GM12891 (cell line): ENCODE measurements at regions not wholly inside any gene's neighbourhood (a gene's known extent, or its start where the extent isn't known, plus 50 kb on each side); places are given as distances from the start of the nearest gene placed in this dataset.

Source experiments
- DNase-seq: peaks from one replicate; pipeline ENCODE4 v3.0.0; 2011; ENCODE audit warnings: low spot score; ENCODE audit not compliant: insufficient read length
- FAIRE-seq: peaks from 2 replicates; lab custom pipeline; 2011; peaks lifted over from hg19 to GRCh38; lab: Jason Lieb, UNC
- PAX5 ChIP-seq: IDR thresholded peaks from 2 replicates; pipeline ENCODE4 v1.6.1; 2011; ENCODE audit warnings: low read length, moderate library complexity, mild to moderate bottlenecking; ENCODE audit not compliant: insufficient read depth, severe bottlenecking
- POLR2A ChIP-seq: IDR thresholded peaks from 2 replicates; pipeline ENCODE4 v1.6.1; 2011; ENCODE audit warnings: low read depth, low read length, control low read depth
- POLR2AphosphoS5 ChIP-seq: IDR thresholded peaks from 2 replicates; pipeline ENCODE4 v1.6.1; 2011; ENCODE audit warnings: low read depth, low read length, control low read depth
- POU2F2 ChIP-seq: IDR thresholded peaks from 2 replicates; pipeline ENCODE4 v1.6.1; 2011; ENCODE audit warnings: low read depth, mild to moderate bottlenecking, control low read depth, low read length, moderate library complexity
- SPI1 ChIP-seq: IDR thresholded peaks from 2 replicates; pipeline ENCODE4 v1.6.1; 2011; ENCODE audit warnings: low read depth, low read length, control low read depth
- TAF1 ChIP-seq: IDR thresholded peaks from 2 replicates; pipeline ENCODE4 v1.6.1; 2011; ENCODE audit warnings: low read depth, low read length, control low read depth

DNA sequence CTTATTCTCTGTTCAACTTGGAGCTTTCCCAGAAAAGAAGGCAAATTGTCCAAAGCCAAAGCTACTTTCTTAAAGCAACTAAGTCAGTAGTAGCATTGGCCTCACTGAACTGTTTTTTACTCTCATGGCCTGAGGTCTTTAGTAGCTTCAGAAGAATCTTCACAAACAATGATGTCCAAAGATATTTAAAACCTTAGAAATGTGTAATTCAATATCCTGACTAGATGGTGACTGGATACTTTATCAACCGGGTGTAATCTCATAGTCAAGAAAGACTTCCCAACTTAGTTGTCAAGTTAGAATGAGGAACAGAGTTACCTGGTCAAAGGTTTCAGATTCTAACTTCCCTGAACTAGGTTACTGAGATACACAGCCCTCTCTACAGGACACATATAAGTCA lies 226.3 kb upstream of the ARHGEF26 start:
- DNase-seq, result no peak
- no peak for FAIRE-seq
- TF ChIP-seq SPI1 (no peak), POU2F2 (no peak), PAX5 (no peak), POLR2A (no peak), POLR2AphosphoS5 (no peak), TAF1 (no peak)

DNA sequence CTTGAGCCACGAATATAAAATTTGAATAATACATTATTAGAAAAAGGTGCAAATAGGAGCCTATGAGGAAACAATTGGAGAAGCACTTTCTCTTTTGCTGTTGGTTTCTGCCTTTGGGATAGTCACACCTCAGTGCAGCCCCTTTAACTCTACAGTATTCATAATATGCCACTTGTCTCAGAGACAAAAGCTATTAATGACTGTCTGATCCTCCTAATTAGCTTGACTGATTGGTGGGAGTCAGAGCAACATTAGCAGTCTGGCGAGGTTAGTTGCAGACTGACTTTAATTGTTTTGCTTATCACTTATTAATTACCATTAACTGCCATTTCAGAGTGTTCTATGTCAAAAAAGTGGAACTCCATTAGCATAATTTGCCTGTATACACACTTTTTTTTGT lies 225.0 kb upstream of the ARHGEF26 start:
- TF ChIP-seq POLR2A (no peak), TAF1 (no peak), POLR2AphosphoS5 (no peak), SPI1 (no peak)
- DNase-seq, result no peak
- FAIRE-seq, result no peak

DNA sequence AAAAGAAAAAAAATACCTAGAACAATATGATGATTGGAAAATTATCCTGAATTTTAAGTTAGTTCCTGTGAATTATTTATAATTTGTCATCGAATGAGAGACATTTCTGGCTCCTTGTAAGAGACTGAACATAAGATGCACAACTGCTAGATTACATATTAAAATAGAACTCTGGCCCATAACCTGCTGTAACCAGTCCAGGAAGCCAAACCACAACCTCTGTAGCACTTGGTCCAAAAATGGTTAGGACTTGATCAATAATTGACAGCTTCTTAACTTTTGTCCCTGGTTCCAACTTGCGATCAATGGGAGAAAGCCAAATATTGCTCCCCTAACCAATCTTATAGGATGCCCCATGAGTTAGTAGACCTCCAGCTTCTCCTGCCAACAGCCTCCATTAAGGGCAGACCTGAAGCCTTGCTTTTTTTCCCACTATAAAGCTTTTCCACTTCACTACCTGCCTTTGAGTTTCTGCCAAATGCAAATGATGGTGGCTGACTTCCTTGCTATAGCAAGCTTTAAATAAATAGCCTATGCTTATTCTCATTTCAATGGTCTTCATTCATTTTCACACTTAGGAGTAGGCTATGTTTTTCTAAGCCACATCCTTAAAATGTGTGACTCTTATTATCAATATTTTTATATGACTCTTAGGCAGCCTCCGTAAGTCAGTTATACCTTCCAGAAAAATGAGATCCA lies 224.0 kb upstream of the ARHGEF26 start:
- no peak for TF ChIP-seq POU2F2
- no peak for TF ChIP-seq TAF1
- no peak for TF ChIP-seq PAX5
- no peak for TF ChIP-seq POLR2A
- no peak for TF ChIP-seq POLR2AphosphoS5
- TF ChIP-seq SPI1, result no peak
- DNase-seq, result no peak
- FAIRE-seq, result no peak

GRCh38 chr3:153897842-153898241 lies 223.3 kb upstream of the ARHGEF26 start:
- DNase-seq (no peak), FAIRE-seq (no peak)

GRCh38 chr3:153901152-153901551 lies 220.0 kb upstream of the ARHGEF26 start:
- DNase-seq (no peak), FAIRE-seq (no peak)
- no peak for TF ChIP-seq TAF1
- TF ChIP-seq POLR2A, result no peak
- TF ChIP-seq SPI1, result no peak
- no peak for TF ChIP-seq POU2F2
- no peak for TF ChIP-seq POLR2AphosphoS5
- no peak for TF ChIP-seq PAX5

More at GRCh38 chr3:153897842-153898241, 223.3 kb upstream of the ARHGEF26 start:
- no peak for TF ChIP-seq POLR2A
- TF ChIP-seq POLR2AphosphoS5, result no peak
- no peak for TF ChIP-seq SPI1

- DNase-seq (no peak), FAIRE-seq (no peak)
- TF ChIP-seq POLR2AphosphoS5 (no peak), POU2F2 (no peak), POLR2A (no peak), TAF1 (no peak), PAX5 (no peak), SPI1 (no peak)
Observed at GRCh38 chr3:153901991-153902390, 219.2 kb upstream of the ARHGEF26 start.

DNA sequence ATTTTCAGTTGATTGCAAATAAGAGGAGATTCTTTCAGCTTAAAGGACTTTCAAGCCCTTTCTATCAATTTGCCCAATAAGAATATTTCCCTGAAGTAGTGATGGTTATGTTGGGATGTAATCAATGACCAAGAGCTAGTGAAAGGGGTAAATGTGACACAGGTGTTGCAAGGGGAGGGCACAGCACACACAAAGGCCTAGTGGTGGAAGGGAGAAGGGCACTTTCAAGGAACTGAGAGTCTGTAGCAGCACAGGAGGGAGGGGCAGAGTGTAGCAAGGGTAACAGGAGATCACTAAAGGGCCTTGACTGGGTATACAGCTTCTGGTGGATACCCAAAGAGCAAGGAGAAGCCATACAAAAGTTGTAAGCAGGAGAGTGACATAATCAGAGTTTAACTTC lies 217.8 kb upstream of the ARHGEF26 start:
- TF ChIP-seq POLR2AphosphoS5 (no peak), TAF1 (no peak), SPI1 (no peak), POLR2A (no peak)
- no peak for FAIRE-seq
- DNase-seq, result no peak

DNA sequence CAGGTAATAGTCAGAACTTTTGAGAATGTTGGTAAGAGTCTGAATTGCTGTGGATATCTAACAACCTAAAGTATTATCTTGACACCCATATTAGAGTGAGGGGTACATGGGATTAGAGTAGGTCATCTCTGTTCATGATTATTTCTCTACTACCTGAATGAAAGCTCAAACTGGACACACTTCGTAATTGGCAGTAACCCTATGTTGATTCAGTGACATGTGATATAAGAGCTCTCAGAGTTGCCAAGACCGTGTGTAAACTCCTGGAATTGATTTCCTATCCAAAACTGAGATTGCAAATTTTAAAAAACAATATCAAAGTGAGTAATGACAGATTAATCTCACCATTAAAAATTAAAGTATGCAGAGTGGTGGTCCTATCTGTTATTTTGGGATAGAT lies 214.8 kb upstream of the ARHGEF26 start:
- TF ChIP-seq POLR2AphosphoS5 (no peak), POLR2A (no peak), PAX5 (no peak), TAF1 (no peak), POU2F2 (no peak), SPI1 (no peak)
- FAIRE-seq (no peak), DNase-seq (no peak)

DNA sequence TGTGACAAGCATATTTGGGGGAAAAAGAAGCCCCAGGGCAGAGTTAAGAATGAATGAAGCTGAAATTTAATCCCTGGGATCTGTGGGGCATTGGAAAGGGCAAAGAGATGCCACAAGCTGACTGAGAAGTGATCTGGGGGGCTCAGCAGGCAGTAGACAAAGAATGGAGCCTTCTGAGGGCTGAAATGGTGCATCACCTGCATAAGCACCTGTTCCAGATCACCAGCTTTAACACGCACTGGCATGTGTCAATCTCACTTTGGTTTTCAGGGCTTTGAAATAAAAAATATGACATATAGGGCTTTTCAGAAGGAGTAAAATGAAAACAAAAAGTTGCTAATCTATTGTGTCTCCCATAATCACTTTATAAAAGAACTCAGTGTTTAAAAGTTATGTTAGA lies 210.8 kb upstream of the ARHGEF26 start:
- TF ChIP-seq SPI1 (no peak), TAF1 (no peak), POU2F2 (no peak)
- DNase-seq, result no peak
- no peak for FAIRE-seq

DNA sequence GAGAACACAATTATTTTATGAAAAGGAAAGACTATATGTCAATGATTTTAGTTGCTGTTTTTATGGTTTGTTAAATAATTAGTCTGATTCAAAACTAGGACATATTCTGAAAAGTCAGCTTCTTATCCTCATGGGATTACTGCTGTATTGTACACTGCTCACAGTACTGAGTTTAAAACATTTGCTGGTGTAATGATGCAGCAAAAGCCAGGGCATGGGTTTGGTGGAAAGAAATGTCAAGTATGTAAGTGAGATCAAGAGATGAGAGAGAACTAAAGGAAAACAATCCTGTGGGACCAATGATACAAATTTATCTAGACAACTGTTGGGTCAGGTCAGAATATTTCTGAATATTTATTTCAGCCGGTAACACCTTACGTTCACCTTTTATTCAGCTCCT lies 210.1 kb upstream of the ARHGEF26 start:
- no peak for TF ChIP-seq POLR2A
- no peak for TF ChIP-seq PAX5
- TF ChIP-seq POU2F2, result no peak
- no peak for TF ChIP-seq TAF1
- no peak for TF ChIP-seq SPI1
- no peak for TF ChIP-seq POLR2AphosphoS5
- DNase-seq (no peak), FAIRE-seq (no peak)
